ENCODE measurements at regions not wholly inside any gene's neighbourhood (a gene's known extent, or its start where the extent isn't known, plus 50 kb on each side); places are given as distances from the start of the nearest gene placed in this dataset.

DNA sequence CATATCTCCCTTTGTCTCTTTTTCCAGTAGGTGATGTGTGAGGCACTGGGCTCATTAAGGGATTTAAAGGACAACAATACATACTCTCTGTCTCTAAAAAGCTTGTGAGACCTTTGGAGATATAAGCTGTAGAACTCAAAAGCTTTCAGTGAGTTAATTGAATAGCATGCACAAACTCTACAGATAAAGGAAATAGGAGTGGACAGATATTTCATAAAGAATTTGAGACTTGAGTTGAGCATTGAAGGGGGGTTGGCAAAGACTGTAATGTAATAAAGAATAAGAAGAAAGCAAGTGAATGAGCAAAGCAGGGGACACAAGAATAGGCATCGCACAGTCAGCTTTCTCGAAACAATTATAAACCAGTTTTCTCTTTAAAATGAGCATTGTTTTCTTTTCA is 583.4 kb upstream of the DPPA4 start:
- H3K4me1 ChIP-seq = no peaks in the 10 kb centered on the region
- no peaks in the 10 kb centered on the region for H3K27me3 ChIP-seq
- H3K9me3 ChIP-seq = no peaks in the 10 kb centered on the region
- 96% methylated on average over 2 of the region's 2 CpGs for WGBS, 2 donors
- no peak overlapping the region for H3K27ac ChIP-seq
- ATAC-seq (ENCODE audit: low FRiP score in 2 of 2) = no peak
- H3K4me3 ChIP-seq = no peak overlapping the region
- no peaks in the 10 kb centered on the region for H3K36me3 ChIP-seq
- TF ChIP-seq POLR2AphosphoS5 (IDR thresholded peaks at IDR 0.05) (no peak), POLR2A (IDR thresholded peaks at IDR 0.05) (no peak), EP300 (IDR thresholded peaks at IDR 0.05) (no peak)
- TF ChIP-seq, protein P1, sequence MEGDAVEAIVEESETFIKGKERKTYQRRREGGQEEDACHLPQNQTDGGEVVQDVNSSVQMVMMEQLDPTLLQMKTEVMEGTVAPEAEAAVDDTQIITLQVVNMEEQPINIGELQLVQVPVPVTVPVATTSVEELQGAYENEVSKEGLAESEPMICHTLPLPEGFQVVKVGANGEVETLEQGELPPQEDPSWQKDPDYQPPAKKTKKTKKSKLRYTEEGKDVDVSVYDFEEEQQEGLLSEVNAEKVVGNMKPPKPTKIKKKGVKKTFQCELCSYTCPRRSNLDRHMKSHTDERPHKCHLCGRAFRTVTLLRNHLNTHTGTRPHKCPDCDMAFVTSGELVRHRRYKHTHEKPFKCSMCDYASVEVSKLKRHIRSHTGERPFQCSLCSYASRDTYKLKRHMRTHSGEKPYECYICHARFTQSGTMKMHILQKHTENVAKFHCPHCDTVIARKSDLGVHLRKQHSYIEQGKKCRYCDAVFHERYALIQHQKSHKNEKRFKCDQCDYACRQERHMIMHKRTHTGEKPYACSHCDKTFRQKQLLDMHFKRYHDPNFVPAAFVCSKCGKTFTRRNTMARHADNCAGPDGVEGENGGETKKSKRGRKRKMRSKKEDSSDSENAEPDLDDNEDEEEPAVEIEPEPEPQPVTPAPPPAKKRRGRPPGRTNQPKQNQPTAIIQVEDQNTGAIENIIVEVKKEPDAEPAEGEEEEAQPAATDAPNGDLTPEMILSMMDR (IDR thresholded peaks at IDR 0.05) = no peak
- no peak for DNase-seq

DNA sequence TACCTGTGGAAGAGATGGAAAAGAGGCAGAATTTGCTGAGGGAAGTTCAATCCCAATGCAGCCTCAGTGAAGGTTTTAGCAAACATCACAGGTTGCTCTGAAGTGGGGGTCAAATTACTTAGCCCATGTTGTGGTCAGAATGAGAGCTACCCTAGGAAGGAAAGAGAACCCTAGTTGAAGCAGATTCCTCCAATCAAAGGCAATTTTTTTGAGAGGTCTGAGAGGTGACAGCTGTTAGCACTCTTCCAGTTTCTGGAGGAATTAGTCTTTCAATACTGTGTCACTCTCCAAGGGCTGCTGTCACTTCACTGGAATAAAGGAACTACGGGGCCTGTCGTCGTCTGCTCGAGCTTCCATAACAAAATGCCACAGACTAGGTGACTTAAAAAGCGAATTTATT is 584.2 kb upstream of the DPPA4 start:
- no peak for ATAC-seq (ENCODE audit: low FRiP score in 2 of 2)
- TF ChIP-seq EP300 (IDR thresholded peaks at IDR 0.05) (no peak), POLR2AphosphoS5 (IDR thresholded peaks at IDR 0.05) (no peak), POLR2A (IDR thresholded peaks at IDR 0.05) (no peak)
- TF ChIP-seq, protein P1 (IDR thresholded peaks at IDR 0.05) = no peak
- Histone ChIP-seq H3K36me3 (no peaks in the 10 kb centered on the region), H3K4me1 (no peaks in the 10 kb centered on the region), H3K4me3 (no peak overlapping the region), H3K27me3 (no peaks in the 10 kb centered on the region), H3K27ac (no peak overlapping the region), H3K9me3 (no peaks in the 10 kb centered on the region)
- no peak for DNase-seq
- WGBS, 2 donors = 82 to 85% methylated on average over 5 of the region's 5 CpGs

DNA sequence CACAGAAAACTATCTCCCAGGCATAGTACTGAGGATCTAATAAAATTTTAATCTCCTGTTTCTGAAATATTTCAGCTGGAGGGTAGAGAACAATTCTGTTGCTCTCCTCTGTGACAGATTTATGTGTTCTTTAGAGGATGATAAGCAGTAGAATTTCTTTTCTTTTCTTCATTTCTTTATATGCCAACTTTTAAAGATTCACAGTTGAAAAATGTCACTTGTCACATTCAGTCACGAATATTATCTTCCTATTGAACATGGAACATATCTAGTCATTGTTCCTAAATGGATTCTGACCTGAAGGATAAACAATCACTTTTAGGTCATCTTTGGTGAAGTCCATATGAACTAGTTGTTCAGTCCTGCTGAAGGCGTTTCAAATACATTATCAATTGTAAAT is 585.5 kb upstream of the DPPA4 start:
- Histone ChIP-seq H3K4me1 (no peaks in the 10 kb centered on the region), H3K27ac (no peak overlapping the region), H3K9me3 (no peaks in the 10 kb centered on the region), H3K27me3 (no peaks in the 10 kb centered on the region), H3K4me3 (no peak overlapping the region), H3K36me3 (no peaks in the 10 kb centered on the region)
- WGBS, 2 donors = 63 to 67% methylated on average over 2 of the region's 2 CpGs
- no peak for DNase-seq
- TF ChIP-seq EP300 (IDR thresholded peaks at IDR 0.05) (no peak), POLR2AphosphoS5 (IDR thresholded peaks at IDR 0.05) (no peak), POLR2A (IDR thresholded peaks at IDR 0.05) (no peak)
- TF ChIP-seq, protein P1 (IDR thresholded peaks at IDR 0.05) = no peak
- ATAC-seq (ENCODE audit: low FRiP score in 2 of 2) = no peak

DNA sequence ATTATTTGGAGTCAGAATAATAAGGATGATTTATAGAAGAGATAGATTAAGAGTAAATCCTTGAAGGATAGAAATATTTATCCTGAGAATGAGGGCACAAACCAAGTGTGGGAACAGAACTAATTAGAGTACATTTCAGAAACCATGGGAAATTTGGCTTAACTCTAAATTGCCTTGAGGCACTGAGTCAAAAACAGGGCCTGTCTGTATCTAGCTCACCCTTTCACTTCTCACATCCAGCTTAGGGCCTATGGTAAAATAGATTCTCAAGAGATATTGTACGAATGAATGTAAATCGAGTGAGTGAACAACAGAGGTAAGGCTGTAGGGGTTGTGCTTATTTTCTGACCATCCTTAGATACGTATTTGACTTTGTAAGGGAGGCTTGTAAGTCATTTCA is 586.1 kb upstream of the DPPA4 start:
- no peak for TF ChIP-seq POLR2A (IDR thresholded peaks at IDR 0.05)
- TF ChIP-seq EP300 (IDR thresholded peaks at IDR 0.05) = no peak
- TF ChIP-seq, protein P1 (IDR thresholded peaks at IDR 0.05) = no peak
- TF ChIP-seq POLR2AphosphoS5 (IDR thresholded peaks at IDR 0.05) = no peak
- no peaks in the 10 kb centered on the region for H3K4me1 ChIP-seq
- no peak for ATAC-seq (ENCODE audit: low FRiP score in 2 of 2)
- H3K27me3 ChIP-seq = no peaks in the 10 kb centered on the region
- no peak overlapping the region for H3K27ac ChIP-seq
- no peak for DNase-seq
- no peaks in the 10 kb centered on the region for H3K36me3 ChIP-seq
- H3K4me3 ChIP-seq = no peak overlapping the region
- no peaks in the 10 kb centered on the region for H3K9me3 ChIP-seq
- 81 to 91% methylated on average over 3 of the region's 3 CpGs for WGBS, 2 donors

DNA sequence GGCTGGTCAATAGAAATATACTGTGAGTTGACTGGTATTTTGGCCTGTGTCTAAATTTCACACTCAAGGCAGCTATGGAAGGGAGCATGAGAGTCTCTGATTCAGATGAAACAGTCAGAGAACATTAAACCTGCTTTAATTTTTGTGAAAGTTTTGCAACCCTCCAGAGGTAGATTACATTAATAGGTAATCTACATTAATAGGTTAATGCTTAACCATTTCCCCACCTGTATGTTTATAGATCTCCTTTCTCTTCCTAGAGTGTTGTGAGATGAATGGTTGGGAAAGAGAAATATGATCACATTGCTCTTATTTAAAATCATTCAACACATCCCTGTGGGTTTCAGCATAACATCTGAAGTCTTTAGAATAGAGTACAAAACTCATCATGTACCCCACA is 586.9 kb upstream of the DPPA4 start:
- no peaks in the 10 kb centered on the region for H3K9me3 ChIP-seq
- H3K4me1 ChIP-seq = no peaks in the 10 kb centered on the region
- no peaks in the 10 kb centered on the region for H3K27me3 ChIP-seq
- H3K36me3 ChIP-seq = no peaks in the 10 kb centered on the region
- TF ChIP-seq, protein P1 (IDR thresholded peaks at IDR 0.05) = no peak
- TF ChIP-seq POLR2A (IDR thresholded peaks at IDR 0.05) (no peak), EP300 (IDR thresholded peaks at IDR 0.05) (no peak), POLR2AphosphoS5 (IDR thresholded peaks at IDR 0.05) (no peak)
- DNase-seq (no peak), ATAC-seq (ENCODE audit: low FRiP score in 2 of 2) (no peak)
- no peak overlapping the region for H3K4me3 ChIP-seq
- no peak overlapping the region for H3K27ac ChIP-seq
